Smooth muscle cell (in vitro differentiated cells): ENCODE measurements at regions not wholly inside any gene's neighbourhood (a gene's known extent, or its start where the extent isn't known, plus 50 kb on each side); places are given as distances from the start of the nearest gene placed in this dataset.

Experiments used
- DNase-seq: peaks from one replicate; lab custom pipeline; 2025; ENCODE audit not compliant: unreplicated experiment; lab: John Stamatoyannopoulos, UW
- H2AFZ ChIP-seq: fragments of 200-600 bp; sonication (generic); 2 replicates; pipeline ENCODE4 v1.6.0; 2016; ENCODE audit warnings: antibody characterized with exemption, low read depth, mild to moderate bottlenecking
- H3F3A ChIP-seq: fragments of 200-600 bp; sonication (generic); 2 replicates; pipeline ENCODE4 v1.6.0; 2017; ENCODE audit warnings: antibody characterized with exemption, low read depth
- H3K27ac ChIP-seq: fragments of 200-600 bp; sonication (generic); 2 replicates; pipeline ENCODE4 v1.5.1; 2016; ENCODE audit warnings: low read depth, mild to moderate bottlenecking
- H3K27me3 ChIP-seq: fragments of 200-600 bp; sonication (generic); 2 replicates; pipeline ENCODE4 v1.6.1; 2016; ENCODE audit warnings: low read depth, mild to moderate bottlenecking
- H3K36me3 ChIP-seq: fragments of 200-600 bp; sonication (generic); 2 replicates; pipeline ENCODE4 v1.5.1; 2016; ENCODE audit warnings: low read depth
- H3K4me1 ChIP-seq: fragments of 200-600 bp; sonication (generic); 2 replicates; pipeline ENCODE4 v1.5.1; 2016; ENCODE audit warnings: low read depth
- H3K4me2 ChIP-seq: fragments of 200-600 bp; sonication (generic); 2 replicates; pipeline ENCODE4 v1.6.0; 2016; ENCODE audit warnings: mild to moderate bottlenecking
- H3K4me3 ChIP-seq: fragments of 200-600 bp; sonication (generic); 2 replicates; pipeline ENCODE4 v1.5.1; 2016; ENCODE audit warnings: mild to moderate bottlenecking
- H3K79me2 ChIP-seq: fragments of 200-600 bp; sonication (generic); 2 replicates; pipeline ENCODE4 v1.6.0; 2016; ENCODE audit warnings: low read depth, mild to moderate bottlenecking
- H3K9ac ChIP-seq: fragments of 200-600 bp; sonication (generic); 2 replicates; pipeline ENCODE4 v1.6.0; 2016; ENCODE audit warnings: low read depth
- H3K9me3 ChIP-seq: fragments of 200-600 bp; sonication (generic); replicated peaks from 2 replicates; pipeline ENCODE4 v1.5.1; 2016; ENCODE audit warnings: low read depth
- H4K20me1 ChIP-seq: fragments of 200-600 bp; sonication (generic); 2 replicates; pipeline ENCODE4 v1.6.0; 2016; ENCODE audit warnings: low read depth
- CTCF ChIP-seq: fragments of 200-600 bp; sonication (generic); IDR thresholded peaks from 2 replicates; pipeline ENCODE4 v1.5.1; 2017; ENCODE audit warnings: borderline replicate concordance, mild to moderate bottlenecking, antibody characterized with exemption; ENCODE audit not compliant: insufficient read depth, poor library complexity, severe bottlenecking
- WGBS: methylation state at CpG from one replicate; pipeline ENCODE4 v1.1.7; 2016; ENCODE audit warnings: low lambda C conversion rate; 5-methylcytosine and 5-hydroxymethylcytosine counted together

DNA sequence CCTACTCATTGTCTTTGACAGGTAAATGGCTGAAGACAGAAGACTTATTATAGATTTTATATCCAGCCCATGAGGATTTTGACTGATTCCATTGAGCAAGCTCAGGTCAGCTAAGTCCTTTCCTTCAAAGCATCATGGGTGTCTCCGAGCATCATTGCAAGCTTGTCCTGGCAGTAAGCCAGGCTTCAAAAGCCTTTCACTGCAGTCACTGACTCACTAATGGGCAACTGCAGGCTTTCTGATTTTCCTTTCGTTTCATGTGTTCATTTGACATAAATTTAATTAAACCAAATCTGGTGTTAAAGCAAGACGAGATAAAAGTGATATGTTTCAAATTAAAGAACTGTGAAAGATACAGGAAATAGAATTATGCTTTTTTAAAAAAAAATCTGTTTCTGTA is 426.2 kb downstream of the ANXA1 start:
- DNase-seq = no peak
- Histone ChIP-seq H3K27me3 (no peaks in the 10 kb centered on the region), H3K9ac (no peak overlapping the region), H3K4me1 (no peaks in the 10 kb centered on the region), H3K9me3 (no peaks in the 10 kb centered on the region), H3K36me3 (no peaks in the 10 kb centered on the region), H4K20me1 (no peaks in the 10 kb centered on the region), H2AFZ (no peak overlapping the region), H3K4me2 (no peak overlapping the region), H3K79me2 (no peaks in the 10 kb centered on the region), H3K27ac (no peak overlapping the region), H3F3A (no peaks in the 10 kb centered on the region), H3K4me3 (no peak overlapping the region)
- TF ChIP-seq CTCF = no peak
- WGBS = 58% methylated on average over 3 of the region's 3 CpGs

- no peaks in the 10 kb centered on the region for H3K9me3 ChIP-seq
- WGBS = 92% methylated on average over 2 of the region's 2 CpGs
Observed at GRCh38 chr9:73579823-73580222, 428.2 kb downstream of the ANXA1 start.

GRCh38 chr9:73583576-73583975 is 431.9 kb downstream of the ANXA1 start:
- Histone ChIP-seq H3K9me3 (no peaks in the 10 kb centered on the region), H2AFZ (no peak overlapping the region), H3F3A (no peaks in the 10 kb centered on the region), H3K27me3 (no peaks in the 10 kb centered on the region), H3K36me3 (no peaks in the 10 kb centered on the region), H4K20me1 (no peaks in the 10 kb centered on the region), H3K9ac (no peak overlapping the region), H3K4me1 (no peaks in the 10 kb centered on the region), H3K4me2 (peak overlapping the region; percentile 22), H3K4me3 (no peak overlapping the region), H3K27ac (no peak overlapping the region), H3K79me2 (no peaks in the 10 kb centered on the region)
- DNase-seq = no peak
- TF ChIP-seq CTCF = no peak

More at GRCh38 chr9:73579823-73580222, 428.2 kb downstream of the ANXA1 start:
- no peak overlapping the region for H3K4me3 ChIP-seq
- H4K20me1 ChIP-seq = no peaks in the 10 kb centered on the region
- H3K4me1 ChIP-seq = no peaks in the 10 kb centered on the region
- TF ChIP-seq CTCF = no peak
- no peak overlapping the region for H3K4me2 ChIP-seq
- H3K27me3 ChIP-seq = no peaks in the 10 kb centered on the region
- H2AFZ ChIP-seq = no peak overlapping the region
- H3K36me3 ChIP-seq = no peaks in the 10 kb centered on the region
- H3K27ac ChIP-seq = no peak overlapping the region
- no peak overlapping the region for H3K9ac ChIP-seq
- no peaks in the 10 kb centered on the region for H3F3A ChIP-seq
- H3K79me2 ChIP-seq = no peaks in the 10 kb centered on the region
- DNase-seq = no peak

GRCh38 chr9:73595036-73595545 is 443.4 kb downstream of the ANXA1 start:
- TF ChIP-seq CTCF = no peak
- 92% methylated on average over 3 of the region's 3 CpGs for WGBS

More at GRCh38 chr9:73595036-73595545, 443.4 kb downstream of the ANXA1 start:
- Histone ChIP-seq H3K27me3 (no peaks in the 10 kb centered on the region), H3K36me3 (no peaks in the 10 kb centered on the region), H3K79me2 (no peaks in the 10 kb centered on the region), H3K4me2 (no peak overlapping the region), H4K20me1 (no peaks in the 10 kb centered on the region), H2AFZ (no peak overlapping the region), H3F3A (no peaks in the 10 kb centered on the region), H3K4me3 (no peak overlapping the region), H3K27ac (no peak overlapping the region), H3K9me3 (no peaks in the 10 kb centered on the region), H3K4me1 (peaks cover 8% of the 10 kb centered on the region), H3K9ac (no peak overlapping the region)
- no peak for DNase-seq
